ENCODE measurements at regions not wholly inside any gene's neighbourhood (a gene's known extent, or its start where the extent isn't known, plus 50 kb on each side); places are given as distances from the start of the nearest gene placed in this dataset.

DNA sequence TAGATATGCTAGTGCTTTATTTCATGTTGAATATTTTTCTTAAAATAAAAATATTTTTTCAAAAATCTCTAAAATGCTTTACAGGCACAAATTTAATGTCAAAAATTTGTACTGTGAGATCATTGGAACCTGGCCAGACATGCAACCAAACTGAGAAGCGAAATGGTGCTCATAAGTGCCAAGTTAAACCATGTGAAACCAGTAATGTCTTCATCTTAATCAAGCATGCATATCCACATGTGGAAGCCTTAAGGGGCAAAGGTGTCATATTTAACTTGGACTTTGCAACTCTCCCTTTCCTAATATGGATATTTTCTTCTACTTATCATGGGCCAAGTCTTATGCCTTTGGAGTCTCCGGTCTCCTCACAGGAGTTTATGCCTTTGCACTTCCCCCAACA lies 208.9 kb upstream of the COL8A1 start:
- Histone ChIP-seq H4K20me1 (ENCODE audit: insufficient read depth) (no peaks in the 10 kb centered on the region), H3K4me1 (ENCODE audit: low read depth, poor library complexity, severe bottlenecking) (no peaks in the 10 kb centered on the region), H3K27ac (no peak overlapping the region), H3K36me3 (ENCODE audit: insufficient read depth) (no peaks in the 10 kb centered on the region), H3K79me2 (ENCODE audit: insufficient read depth, low read depth) (no peaks in the 10 kb centered on the region), H3K4me2 (no peak overlapping the region), H3K9ac (no peak overlapping the region), H3K27me3 (ENCODE audit: insufficient read depth, low read depth) (no peaks in the 10 kb centered on the region; the same call in 1 of the 2 replicates), H3K4me3 (IDR thresholded peaks at IDR 0.05; ENCODE audit: insufficient read depth, low read depth, low read length) (no peak overlapping the region), H2AFZ (ENCODE audit: low read depth) (no peak overlapping the region)
- no peak for TF ChIP-seq CTCF (conservative IDR thresholded peaks at IDR 0.05; ENCODE audit: low read depth, low read length)

DNA sequence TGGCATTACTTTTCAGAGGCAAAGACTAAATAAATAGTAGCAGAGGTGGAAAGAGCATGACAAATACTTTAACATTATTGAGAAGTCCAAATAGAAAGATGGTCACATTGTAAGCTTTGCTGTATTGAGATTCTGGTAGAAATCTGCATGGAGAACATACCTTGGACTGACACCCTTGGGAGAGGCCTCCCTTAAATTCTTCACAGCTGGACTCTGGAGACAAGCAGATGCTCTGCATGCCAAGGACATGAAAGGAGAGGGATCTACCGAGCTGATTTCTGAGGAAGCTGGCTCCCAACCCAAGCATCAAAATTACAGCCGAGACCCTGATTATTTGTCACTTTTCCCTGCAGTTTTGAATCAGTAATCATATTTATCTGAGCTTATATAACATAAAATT lies 212.5 kb upstream of the COL8A1 start:
- Histone ChIP-seq H2AFZ (ENCODE audit: low read depth) (no peak overlapping the region), H3K4me3 (IDR thresholded peaks at IDR 0.05; ENCODE audit: insufficient read depth, low read depth, low read length) (no peak overlapping the region), H3K36me3 (ENCODE audit: insufficient read depth) (no peaks in the 10 kb centered on the region), H3K79me2 (ENCODE audit: insufficient read depth, low read depth) (no peaks in the 10 kb centered on the region), H3K9ac (no peak overlapping the region), H4K20me1 (ENCODE audit: insufficient read depth) (no peaks in the 10 kb centered on the region), H3K27ac (no peak overlapping the region), H3K4me2 (no peak overlapping the region), H3K27me3 (ENCODE audit: insufficient read depth, low read depth) (no peaks in the 10 kb centered on the region; the same call in 1 of the 2 replicates), H3K4me1 (ENCODE audit: low read depth, poor library complexity, severe bottlenecking) (no peaks in the 10 kb centered on the region)
- TF ChIP-seq CTCF (conservative IDR thresholded peaks at IDR 0.05; ENCODE audit: low read depth, low read length): no peak

DNA sequence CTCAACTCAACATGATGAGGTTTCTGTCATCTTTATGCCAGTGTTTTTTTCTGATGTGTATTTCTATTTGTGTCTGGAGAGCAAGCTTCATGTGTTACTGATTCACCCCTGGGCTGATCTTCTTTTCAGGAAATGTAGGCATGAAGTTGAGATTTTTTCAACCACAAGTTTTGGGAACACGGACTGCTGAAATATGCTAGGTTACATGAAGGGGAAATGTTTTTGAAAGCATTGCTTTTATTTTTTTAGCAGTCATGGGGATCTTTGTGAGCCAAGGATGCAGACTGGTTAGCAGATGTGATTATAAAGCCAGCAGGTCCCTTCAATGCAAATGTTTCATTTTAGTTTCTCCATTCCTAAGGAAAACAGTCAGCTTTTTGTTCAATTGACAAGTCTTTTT lies 219.3 kb upstream of the COL8A1 start:
- Histone ChIP-seq H3K36me3 (ENCODE audit: insufficient read depth) (no peaks in the 10 kb centered on the region), H3K4me3 (IDR thresholded peaks at IDR 0.05; ENCODE audit: insufficient read depth, low read depth, low read length) (no peak overlapping the region), H3K4me2 (no peak overlapping the region), H4K20me1 (ENCODE audit: insufficient read depth) (no peaks in the 10 kb centered on the region), H3K27me3 (ENCODE audit: insufficient read depth, low read depth) (no peaks in the 10 kb centered on the region), H3K79me2 (ENCODE audit: insufficient read depth, low read depth) (no peaks in the 10 kb centered on the region), H2AFZ (ENCODE audit: low read depth) (no peak overlapping the region), H3K4me1 (ENCODE audit: low read depth, poor library complexity, severe bottlenecking) (no peaks in the 10 kb centered on the region), H3K27ac (no peak overlapping the region), H3K9ac (no peak overlapping the region)
- no peak for TF ChIP-seq CTCF (conservative IDR thresholded peaks at IDR 0.05; ENCODE audit: low read depth, low read length)

- Histone ChIP-seq H3K4me3 (IDR thresholded peaks at IDR 0.05; ENCODE audit: insufficient read depth, low read depth, low read length) (no peak overlapping the region), H3K4me1 (ENCODE audit: low read depth, poor library complexity, severe bottlenecking) (no peaks in the 10 kb centered on the region), H4K20me1 (ENCODE audit: insufficient read depth) (no peaks in the 10 kb centered on the region), H3K79me2 (ENCODE audit: insufficient read depth, low read depth) (no peaks in the 10 kb centered on the region), H3K27me3 (ENCODE audit: insufficient read depth, low read depth) (no peaks in the 10 kb centered on the region), H2AFZ (ENCODE audit: low read depth) (no peak overlapping the region), H3K36me3 (ENCODE audit: insufficient read depth) (no peaks in the 10 kb centered on the region), H3K9ac (no peak overlapping the region), H3K27ac (no peak overlapping the region), H3K4me2 (no peak overlapping the region)
- TF ChIP-seq CTCF (conservative IDR thresholded peaks at IDR 0.05; ENCODE audit: low read depth, low read length): no peak
Observed at GRCh38 chr3:99418709-99419108, 219.7 kb upstream of the COL8A1 start.
